BJ (cell line): ENCODE measurements at regions not wholly inside any gene's neighbourhood (a gene's known extent, or its start where the extent isn't known, plus 50 kb on each side); places are given as distances from the start of the nearest gene placed in this dataset.

ENCODE experiments used
- CTCF ChIA-PET: fragments of 350-600 bp; formaldehyde crosslinking; extraction: SDS; loops from one replicate; lab custom pipeline; 2021; ENCODE audit warnings: antibody characterized with exemption, inconsistent platforms; lab: Yijun Ruan, JAX
- POLR2A ChIA-PET: fragments of 300-600 bp; sonication (Branson Sonifier 250); formaldehyde crosslinking; extraction: SDS; loops from one replicate; lab custom pipeline; 2021; ENCODE audit warnings: antibody characterized with exemption; lab: Charles Lee
- DNase-seq: peaks from one replicate; pipeline ENCODE4 v3.0.0-alpha.2; 2011; ENCODE audit warnings: low read depth
- H3K27me3 ChIP-seq: 2 replicates; pipeline ENCODE4 v1.6.0; 2011; ENCODE audit warnings: low read length; ENCODE audit not compliant: control insufficient read depth, insufficient read depth
- H3K36me3 ChIP-seq: 2 replicates; pipeline ENCODE4 v1.5.1; 2011; ENCODE audit warnings: low read length; ENCODE audit not compliant: control insufficient read depth, insufficient read depth
- H3K4me3 ChIP-seq: 2 replicates; pipeline ENCODE4 v1.5.1; 2011; ENCODE audit warnings: low read depth, mild to moderate bottlenecking, control low read depth, low read length
- CTCF ChIP-seq: IDR thresholded peaks from 2 replicates; pipeline ENCODE4 v1.5.1; 2011; ENCODE audit warnings: low read depth, mild to moderate bottlenecking, control low read depth, inconsistent platforms, low read length, moderate library complexity; ENCODE audit not compliant: insufficient read depth

DNA sequence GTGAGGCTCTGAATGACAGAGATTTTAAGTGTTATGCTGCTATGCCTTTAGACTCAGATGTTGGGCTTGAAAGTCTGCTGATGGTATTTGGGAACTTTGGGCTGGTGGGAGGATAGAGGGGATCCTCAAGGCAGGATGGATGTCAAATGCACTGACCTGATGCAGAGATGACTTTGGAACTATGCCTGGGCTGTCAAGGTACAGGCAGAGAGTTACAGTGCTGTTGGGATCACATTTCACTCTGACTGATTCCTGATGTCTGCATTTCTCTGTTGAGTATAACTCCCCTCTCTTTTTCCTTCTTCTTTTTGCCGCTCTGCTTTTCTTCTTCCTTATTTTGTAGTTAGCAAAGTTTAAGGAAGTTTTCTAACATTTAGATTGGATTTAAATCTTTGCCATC lies 271.8 kb upstream of the ARX start:
- no peak for DNase-seq
- H3K36me3 ChIP-seq = no peaks in the 10 kb centered on the region
- ChIA-PET CTCF (no interaction called here), POLR2A (no interaction called here)
- H3K27me3 ChIP-seq = no peaks in the 10 kb centered on the region
- H3K4me3 ChIP-seq = no peak overlapping the region
- no peak for TF ChIP-seq CTCF

- no peaks in the 10 kb centered on the region for H3K27me3 ChIP-seq
- no peak for TF ChIP-seq CTCF
- ChIA-PET CTCF (no interaction called here), POLR2A (no interaction called here)
- DNase-seq = no peak
- no peaks in the 10 kb centered on the region for H3K36me3 ChIP-seq
- no peak overlapping the region for H3K4me3 ChIP-seq
Measured at GRCh38 chrX:25285598-25285997, 269.8 kb upstream of the ARX start.

DNA sequence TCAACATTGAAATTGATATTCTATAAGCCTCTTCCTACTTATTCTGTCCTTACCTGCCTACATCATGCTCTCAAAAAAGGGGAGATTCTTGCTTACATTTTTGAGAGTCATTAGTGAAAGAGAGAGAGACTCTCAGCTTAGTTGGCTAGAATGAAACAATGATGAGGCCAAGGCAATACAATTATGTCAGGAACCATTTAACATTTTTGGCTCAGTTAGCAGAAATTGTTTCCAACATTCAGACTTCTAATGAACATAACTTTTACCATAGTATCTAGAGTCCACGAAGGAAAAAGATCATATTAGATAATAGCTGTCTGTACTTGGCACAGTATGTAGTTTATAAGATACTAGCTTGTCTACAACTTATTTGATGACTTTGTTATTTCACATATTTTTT lies 263.7 kb upstream of the ARX start:
- CTCF ChIA-PET = no interaction called here

GRCh38 chrX:25278341-25278740 lies 262.6 kb upstream of the ARX start:
- no peak for DNase-seq
- Histone ChIP-seq H3K36me3 (no peaks in the 10 kb centered on the region), H3K4me3 (no peak overlapping the region), H3K27me3 (no peaks in the 10 kb centered on the region)
- no peak for TF ChIP-seq CTCF
- ChIA-PET CTCF (no interaction called here), POLR2A (no interaction called here)

More for the DNA sequence above, 263.7 kb upstream of the ARX start:
- DNase-seq = no peak
- POLR2A ChIA-PET = no interaction called here
- no peaks in the 10 kb centered on the region for H3K36me3 ChIP-seq
- TF ChIP-seq CTCF = no peak
- H3K27me3 ChIP-seq = no peaks in the 10 kb centered on the region
- H3K4me3 ChIP-seq = no peak overlapping the region

GRCh38 chrX:25277574-25277973 lies 261.8 kb upstream of the ARX start:
- CTCF ChIA-PET = no interaction called here
- H3K27me3 ChIP-seq = no peaks in the 10 kb centered on the region
- POLR2A ChIA-PET = no interaction called here
- no peak overlapping the region for H3K4me3 ChIP-seq
- no peak for DNase-seq
- no peaks in the 10 kb centered on the region for H3K36me3 ChIP-seq
- TF ChIP-seq CTCF = no peak
